ENCODE measurements at regions not wholly inside any gene's neighbourhood (a gene's known extent, or its start where the extent isn't known, plus 50 kb on each side); places are given as distances from the start of the nearest gene placed in this dataset.

DNA sequence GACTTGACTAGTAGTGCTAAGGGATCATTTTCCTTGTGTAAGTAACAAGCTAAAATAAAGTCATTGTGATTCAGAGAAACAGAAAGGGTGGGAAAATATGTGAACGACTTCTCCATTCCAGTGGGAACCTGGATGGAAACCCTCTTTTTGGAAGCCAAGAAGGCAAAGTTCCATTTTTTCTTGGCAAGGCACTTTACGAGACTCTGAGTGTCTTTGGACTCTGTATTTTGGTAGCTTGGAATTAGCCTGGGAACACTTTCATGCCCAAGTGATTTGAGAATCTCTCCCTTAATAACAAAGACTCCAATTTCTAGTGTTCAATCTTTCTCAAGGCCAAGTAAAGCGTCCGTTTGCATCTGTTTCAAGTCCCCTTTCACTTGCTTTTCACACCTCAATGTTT, 100.5 kb upstream of the SASH1 start:
- no peaks in the 10 kb centered on the region for H3K9me2 ChIP-seq (replicated peaks; ENCODE audit: insufficient read depth, low read length)
- no peak overlapping the region for H3K9ac ChIP-seq (ENCODE audit: low read length)
- H3K4me3 ChIP-seq (ENCODE audit: low read length): no peak overlapping the region
- H2AFZ ChIP-seq (ENCODE audit: low read length): no peak overlapping the region
- no peaks in the 10 kb centered on the region for H3K27me3 ChIP-seq (ENCODE audit: low read length)
- H3K4me2 ChIP-seq (ENCODE audit: low read depth, low read length, poor library complexity, severe bottlenecking): no peak overlapping the region
- no peak for DNase-seq
- no peaks in the 10 kb centered on the region for H4K20me1 ChIP-seq (ENCODE audit: insufficient read depth, low read depth, low read length)
- H3K9me3 ChIP-seq (ENCODE audit: low read length): no peaks in the 10 kb centered on the region
- no peak overlapping the region for H3K27ac ChIP-seq (ENCODE audit: low read length)
- no peaks in the 10 kb centered on the region for H3K4me1 ChIP-seq (ENCODE audit: low read length)
- no peaks in the 10 kb centered on the region for H3K36me3 ChIP-seq (ENCODE audit: insufficient read depth, low read length)
- H3K79me2 ChIP-seq (ENCODE audit: low read length): no peaks in the 10 kb centered on the region

DNA sequence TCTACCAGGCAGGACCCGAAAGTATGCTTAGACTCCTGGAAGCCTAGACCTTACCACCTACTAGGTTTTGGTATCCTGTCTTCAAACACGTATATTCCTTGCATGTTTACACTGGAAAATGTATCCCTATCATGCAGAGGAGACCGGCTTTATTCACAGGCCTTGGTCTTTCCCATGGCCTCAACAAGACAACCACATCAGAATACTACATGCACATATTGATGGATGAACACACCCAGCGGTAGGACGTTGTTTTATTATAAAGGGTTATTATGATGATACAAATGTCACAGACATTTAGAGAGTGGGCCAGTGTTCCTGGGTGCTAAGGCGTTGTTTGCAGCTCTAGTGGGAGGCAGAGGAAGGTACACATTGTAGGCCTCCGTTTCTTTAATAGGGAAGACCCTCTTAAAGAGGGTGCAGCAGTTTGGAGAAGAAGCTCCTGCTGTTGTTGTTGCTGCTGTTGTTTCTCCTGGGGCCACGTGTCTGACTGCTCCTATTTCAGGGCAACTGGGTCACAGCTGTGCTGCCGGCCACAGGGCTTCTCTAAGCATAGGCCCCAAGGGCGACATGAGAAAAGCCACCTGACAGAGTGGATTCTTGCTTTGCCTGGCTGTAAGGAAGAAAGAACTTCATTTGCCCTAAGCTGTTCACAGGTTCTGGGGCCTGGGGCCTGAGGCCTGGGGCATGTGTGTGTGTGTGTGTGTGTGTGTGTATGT, 98.3 kb upstream of the SASH1 start:
- no peak for DNase-seq
- H3K4me2 ChIP-seq (ENCODE audit: low read depth, low read length, poor library complexity, severe bottlenecking): no peak overlapping the region
- no peaks in the 10 kb centered on the region for H3K27me3 ChIP-seq (ENCODE audit: low read length)
- H3K27ac ChIP-seq (ENCODE audit: low read length): no peak overlapping the region
- no peaks in the 10 kb centered on the region for H3K79me2 ChIP-seq (ENCODE audit: low read length)
- H3K9me2 ChIP-seq (replicated peaks; ENCODE audit: insufficient read depth, low read length): no peaks in the 10 kb centered on the region
- no peaks in the 10 kb centered on the region for H4K20me1 ChIP-seq (ENCODE audit: insufficient read depth, low read depth, low read length)
- no peaks in the 10 kb centered on the region for H3K9me3 ChIP-seq (ENCODE audit: low read length)
- H2AFZ ChIP-seq (ENCODE audit: low read length): no peak overlapping the region
- no peak overlapping the region for H3K4me3 ChIP-seq (ENCODE audit: low read length)
- H3K4me1 ChIP-seq (ENCODE audit: low read length): no peaks in the 10 kb centered on the region
- H3K9ac ChIP-seq (ENCODE audit: low read length): no peak overlapping the region
- no peaks in the 10 kb centered on the region for H3K36me3 ChIP-seq (ENCODE audit: insufficient read depth, low read length)

DNA sequence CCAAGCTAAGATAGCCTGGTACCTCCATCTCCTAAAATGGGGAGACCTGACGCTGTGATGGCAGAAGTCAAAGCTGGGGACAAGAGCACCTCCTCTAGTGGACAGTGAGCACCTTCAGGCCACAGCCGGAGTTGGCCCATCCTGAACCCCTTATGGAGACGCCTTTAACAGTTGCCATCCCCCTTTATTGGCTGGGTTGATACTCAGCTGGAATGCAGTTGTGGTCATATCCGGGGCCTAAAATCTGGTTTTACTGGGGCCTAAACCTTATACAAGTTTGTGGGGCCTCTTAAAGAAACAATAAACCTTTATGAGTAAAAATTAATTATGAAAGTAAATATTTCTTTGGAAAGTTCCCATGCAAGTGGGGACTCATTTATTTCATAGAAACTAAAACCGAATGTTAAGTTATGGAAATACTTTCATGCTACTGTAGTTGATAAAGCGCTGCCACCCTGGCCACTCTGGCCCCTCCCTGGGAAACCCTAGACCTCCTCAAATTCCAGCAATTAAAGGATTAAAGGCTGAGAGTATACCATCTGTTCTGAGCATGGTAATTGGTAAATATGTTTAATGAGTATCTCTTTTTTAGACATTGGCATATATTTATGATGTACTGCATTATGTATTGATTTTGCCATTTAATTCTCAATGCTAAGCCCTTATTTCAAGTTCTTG, 95.1 kb upstream of the SASH1 start:
- H2AFZ ChIP-seq (ENCODE audit: low read length): no peak overlapping the region
- H3K27me3 ChIP-seq (ENCODE audit: low read length): no peaks in the 10 kb centered on the region
- H3K4me1 ChIP-seq (ENCODE audit: low read length): no peaks in the 10 kb centered on the region
- no peak for DNase-seq
- no peak overlapping the region for H3K4me2 ChIP-seq (ENCODE audit: low read depth, low read length, poor library complexity, severe bottlenecking)
- no peaks in the 10 kb centered on the region for H4K20me1 ChIP-seq (ENCODE audit: insufficient read depth, low read depth, low read length)
- H3K27ac ChIP-seq (ENCODE audit: low read length): no peak overlapping the region
- H3K9me2 ChIP-seq (replicated peaks; ENCODE audit: insufficient read depth, low read length): no peaks in the 10 kb centered on the region
- H3K79me2 ChIP-seq (ENCODE audit: low read length): no peaks in the 10 kb centered on the region
- H3K9me3 ChIP-seq (ENCODE audit: low read length): no peaks in the 10 kb centered on the region
- no peak overlapping the region for H3K4me3 ChIP-seq (ENCODE audit: low read length)
- no peaks in the 10 kb centered on the region for H3K36me3 ChIP-seq (ENCODE audit: insufficient read depth, low read length)
- no peak overlapping the region for H3K9ac ChIP-seq (ENCODE audit: low read length)

DNA sequence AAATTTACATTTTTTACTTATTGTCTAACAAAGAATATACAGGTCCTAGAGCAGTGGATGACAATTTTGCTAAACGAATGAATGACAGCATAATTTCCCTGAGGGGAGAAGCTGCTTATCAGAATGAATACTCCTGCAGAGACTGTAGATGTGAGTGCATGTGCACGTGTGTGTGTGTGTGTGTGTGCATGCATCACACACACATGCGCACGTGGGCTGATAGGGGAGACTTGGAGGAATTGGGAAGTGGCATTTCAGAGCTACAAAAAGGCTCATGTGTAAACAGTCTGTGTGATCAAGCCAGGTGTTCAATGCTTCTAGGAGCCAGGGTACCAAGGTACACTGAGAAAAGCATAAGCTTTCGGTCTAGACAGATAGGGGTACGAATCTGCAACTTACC, 93.5 kb upstream of the SASH1 start:
- no peak overlapping the region for H3K4me2 ChIP-seq (ENCODE audit: low read depth, low read length, poor library complexity, severe bottlenecking)
- H3K36me3 ChIP-seq (ENCODE audit: insufficient read depth, low read length): no peaks in the 10 kb centered on the region
- no peak overlapping the region for H3K9ac ChIP-seq (ENCODE audit: low read length)
- H3K27me3 ChIP-seq (ENCODE audit: low read length): no peaks in the 10 kb centered on the region
- H4K20me1 ChIP-seq (ENCODE audit: insufficient read depth, low read depth, low read length): no peaks in the 10 kb centered on the region
- H3K79me2 ChIP-seq (ENCODE audit: low read length): no peaks in the 10 kb centered on the region
- H3K9me3 ChIP-seq (ENCODE audit: low read length): no peaks in the 10 kb centered on the region
- no peaks in the 10 kb centered on the region for H3K4me1 ChIP-seq (ENCODE audit: low read length)
- DNase-seq: no peak
- H3K9me2 ChIP-seq (replicated peaks; ENCODE audit: insufficient read depth, low read length): no peaks in the 10 kb centered on the region
- H2AFZ ChIP-seq (ENCODE audit: low read length): no peak overlapping the region
- H3K4me3 ChIP-seq (ENCODE audit: low read length): no peak overlapping the region
- no peak overlapping the region for H3K27ac ChIP-seq (ENCODE audit: low read length)

DNA sequence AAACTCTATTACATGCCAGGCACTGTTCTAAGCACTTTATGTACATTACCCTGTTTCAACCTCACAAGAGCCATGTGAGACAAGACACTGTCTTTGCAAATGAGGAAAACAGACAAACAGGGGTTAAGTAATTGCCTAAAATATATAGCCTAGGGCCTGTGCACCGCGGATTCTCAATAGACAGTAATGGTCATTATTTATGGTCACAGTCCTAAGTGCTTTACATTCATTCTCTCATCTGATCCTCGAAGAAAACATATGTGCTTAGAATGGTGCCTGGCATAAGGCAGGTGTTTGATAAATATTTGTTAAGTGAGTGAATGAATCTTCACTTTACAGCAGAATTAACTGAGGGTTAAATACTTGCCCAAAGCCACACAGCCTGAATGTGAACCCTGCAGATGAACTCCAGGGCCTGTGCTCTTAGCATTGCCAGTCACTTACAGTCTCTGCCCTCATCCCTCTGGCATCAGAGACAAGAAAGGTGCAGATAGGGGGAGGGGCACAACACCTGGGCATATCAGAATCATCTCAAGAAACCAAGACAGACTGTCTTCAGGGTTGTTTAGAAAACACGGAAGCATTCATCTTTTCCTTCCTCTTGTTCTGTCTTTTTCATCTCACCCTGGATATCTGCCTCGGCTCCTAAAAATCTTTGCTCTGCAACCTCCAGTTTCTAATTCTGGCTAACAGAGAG, 92.8 kb upstream of the SASH1 start:
- no peak overlapping the region for H2AFZ ChIP-seq (ENCODE audit: low read length)
- H3K36me3 ChIP-seq (ENCODE audit: insufficient read depth, low read length): no peaks in the 10 kb centered on the region
- no peak overlapping the region for H3K4me3 ChIP-seq (ENCODE audit: low read length)
- H3K4me1 ChIP-seq (ENCODE audit: low read length): no peaks in the 10 kb centered on the region
- H3K9me2 ChIP-seq (replicated peaks; ENCODE audit: insufficient read depth, low read length): no peaks in the 10 kb centered on the region
- no peaks in the 10 kb centered on the region for H3K9me3 ChIP-seq (ENCODE audit: low read length)
- no peak overlapping the region for H3K9ac ChIP-seq (ENCODE audit: low read length)
- no peak overlapping the region for H3K27ac ChIP-seq (ENCODE audit: low read length)
- no peak overlapping the region for H3K4me2 ChIP-seq (ENCODE audit: low read depth, low read length, poor library complexity, severe bottlenecking)
- H3K79me2 ChIP-seq (ENCODE audit: low read length): no peaks in the 10 kb centered on the region
- DNase-seq: no peak
- no peaks in the 10 kb centered on the region for H4K20me1 ChIP-seq (ENCODE audit: insufficient read depth, low read depth, low read length)
- H3K27me3 ChIP-seq (ENCODE audit: low read length): no peaks in the 10 kb centered on the region

DNA sequence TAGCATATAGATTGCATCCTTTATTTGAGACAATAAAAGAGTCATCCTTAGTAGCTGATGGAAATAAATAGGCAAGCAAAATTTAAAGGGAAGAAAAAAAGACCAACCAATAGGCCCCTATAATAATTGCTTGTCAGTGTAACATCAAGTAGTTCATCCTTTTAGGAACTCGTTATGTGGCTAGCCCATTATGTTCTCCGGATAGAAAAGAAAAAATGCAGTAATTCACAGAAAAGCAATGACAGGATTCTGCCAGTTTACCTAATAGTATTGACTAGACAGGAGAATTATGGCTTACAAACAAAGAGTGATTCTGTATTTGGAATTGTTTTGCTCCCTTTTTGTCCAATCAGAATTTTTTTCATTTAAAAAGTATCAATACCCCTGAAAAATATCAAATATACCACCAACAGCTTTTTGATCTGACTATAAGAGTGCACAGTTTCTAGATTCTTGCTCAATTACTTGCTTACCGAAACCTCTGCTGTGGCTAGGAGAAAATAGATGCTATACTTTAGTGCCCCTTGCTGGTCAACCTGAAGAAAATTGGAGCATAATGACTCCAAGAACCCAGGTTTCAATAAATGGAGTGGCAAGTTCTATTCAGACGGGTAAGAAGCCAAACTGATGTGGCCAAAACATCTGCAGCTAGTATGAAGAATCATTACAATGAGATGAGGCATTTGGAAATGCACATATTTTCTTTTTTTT, 91.5 kb upstream of the SASH1 start:
- Histone ChIP-seq H2AFZ (ENCODE audit: low read length) (no peak overlapping the region), H3K36me3 (ENCODE audit: insufficient read depth, low read length) (no peaks in the 10 kb centered on the region), H3K4me1 (ENCODE audit: low read length) (no peaks in the 10 kb centered on the region), H3K9me3 (ENCODE audit: low read length) (no peaks in the 10 kb centered on the region), H3K9me2 (replicated peaks; ENCODE audit: insufficient read depth, low read length) (no peaks in the 10 kb centered on the region), H3K9ac (ENCODE audit: low read length) (no peak overlapping the region), H3K27me3 (ENCODE audit: low read length) (no peaks in the 10 kb centered on the region), H3K4me2 (ENCODE audit: low read depth, low read length, poor library complexity, severe bottlenecking) (no peak overlapping the region), H3K27ac (ENCODE audit: low read length) (no peak overlapping the region), H3K4me3 (ENCODE audit: low read length) (no peak overlapping the region), H4K20me1 (ENCODE audit: insufficient read depth, low read depth, low read length) (no peaks in the 10 kb centered on the region), H3K79me2 (ENCODE audit: low read length) (no peaks in the 10 kb centered on the region)
- DNase-seq: peak; percentile 77

DNA sequence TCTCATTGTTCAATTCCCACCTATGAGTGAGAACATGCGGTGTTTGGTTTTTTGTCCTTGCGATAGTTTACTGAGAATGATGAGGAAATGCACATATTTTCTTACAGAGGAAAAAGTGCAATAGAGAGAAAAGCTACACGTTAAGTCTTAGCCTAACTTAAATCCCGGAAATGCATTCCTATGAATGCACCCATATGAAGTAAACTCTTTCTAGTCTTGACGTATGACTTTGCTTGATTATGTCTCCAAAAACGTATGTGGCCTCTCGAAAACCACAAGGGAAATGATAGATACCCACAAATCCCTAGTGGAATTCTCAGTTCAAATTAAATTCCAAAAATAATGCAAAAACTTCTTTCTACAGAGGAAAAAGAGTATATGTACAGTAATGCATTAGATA, 90.7 kb upstream of the SASH1 start:
- Histone ChIP-seq H3K9me3 (ENCODE audit: low read length) (no peaks in the 10 kb centered on the region), H4K20me1 (ENCODE audit: insufficient read depth, low read depth, low read length) (no peaks in the 10 kb centered on the region), H3K4me2 (ENCODE audit: low read depth, low read length, poor library complexity, severe bottlenecking) (no peak overlapping the region), H3K79me2 (ENCODE audit: low read length) (no peaks in the 10 kb centered on the region), H3K9me2 (replicated peaks; ENCODE audit: insufficient read depth, low read length) (no peaks in the 10 kb centered on the region), H3K36me3 (ENCODE audit: insufficient read depth, low read length) (no peaks in the 10 kb centered on the region), H3K27me3 (ENCODE audit: low read length) (no peaks in the 10 kb centered on the region), H3K9ac (ENCODE audit: low read length) (no peak overlapping the region), H2AFZ (ENCODE audit: low read length) (no peak overlapping the region), H3K27ac (ENCODE audit: low read length) (no peak overlapping the region), H3K4me1 (ENCODE audit: low read length) (no peaks in the 10 kb centered on the region), H3K4me3 (ENCODE audit: low read length) (no peak overlapping the region)
- no peak for DNase-seq

DNA sequence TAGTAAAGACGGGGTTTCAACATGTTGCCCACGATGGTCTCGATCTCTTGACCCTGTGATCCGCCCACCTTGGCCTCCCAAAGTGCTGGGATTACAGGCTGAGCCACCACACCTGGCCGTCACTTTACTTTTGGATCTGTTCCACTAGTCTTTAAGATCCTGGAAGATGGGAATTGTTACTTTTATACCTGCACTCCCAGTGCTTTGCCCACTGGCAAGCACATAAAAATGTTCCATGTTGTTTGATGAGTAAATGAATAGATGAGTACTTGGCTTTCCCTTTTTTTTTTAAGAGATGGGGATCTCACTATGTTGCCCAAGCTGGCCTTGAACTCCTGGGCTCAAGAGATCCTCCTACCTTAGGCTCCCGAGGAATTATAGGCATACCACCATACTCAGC, 84.8 kb upstream of the SASH1 start:
- Histone ChIP-seq H3K27ac (ENCODE audit: low read length) (no peak overlapping the region), H3K36me3 (ENCODE audit: insufficient read depth, low read length) (no peaks in the 10 kb centered on the region), H3K27me3 (ENCODE audit: low read length) (no peaks in the 10 kb centered on the region), H2AFZ (ENCODE audit: low read length) (no peak overlapping the region), H3K79me2 (ENCODE audit: low read length) (no peaks in the 10 kb centered on the region), H4K20me1 (ENCODE audit: insufficient read depth, low read depth, low read length) (no peaks in the 10 kb centered on the region), H3K9me2 (replicated peaks; ENCODE audit: insufficient read depth, low read length) (no peaks in the 10 kb centered on the region), H3K4me1 (ENCODE audit: low read length) (no peaks in the 10 kb centered on the region), H3K4me2 (ENCODE audit: low read depth, low read length, poor library complexity, severe bottlenecking) (no peak overlapping the region), H3K4me3 (ENCODE audit: low read length) (no peak overlapping the region), H3K9me3 (ENCODE audit: low read length) (no peaks in the 10 kb centered on the region), H3K9ac (ENCODE audit: low read length) (no peak overlapping the region)
- no peak for DNase-seq
